Superior temporal gyrus (tissue), 1 donor: ENCODE measurements at regions not wholly inside any gene's neighbourhood (a gene's known extent, or its start where the extent isn't known, plus 50 kb on each side); places are given as distances from the start of the nearest gene placed in this dataset.

Experiments used
- DNase-seq: peaks from one replicate; pipeline ENCODE4 v3.0.0-alpha.2; 2016; ENCODE audit errors: extremely low spot score

DNA sequence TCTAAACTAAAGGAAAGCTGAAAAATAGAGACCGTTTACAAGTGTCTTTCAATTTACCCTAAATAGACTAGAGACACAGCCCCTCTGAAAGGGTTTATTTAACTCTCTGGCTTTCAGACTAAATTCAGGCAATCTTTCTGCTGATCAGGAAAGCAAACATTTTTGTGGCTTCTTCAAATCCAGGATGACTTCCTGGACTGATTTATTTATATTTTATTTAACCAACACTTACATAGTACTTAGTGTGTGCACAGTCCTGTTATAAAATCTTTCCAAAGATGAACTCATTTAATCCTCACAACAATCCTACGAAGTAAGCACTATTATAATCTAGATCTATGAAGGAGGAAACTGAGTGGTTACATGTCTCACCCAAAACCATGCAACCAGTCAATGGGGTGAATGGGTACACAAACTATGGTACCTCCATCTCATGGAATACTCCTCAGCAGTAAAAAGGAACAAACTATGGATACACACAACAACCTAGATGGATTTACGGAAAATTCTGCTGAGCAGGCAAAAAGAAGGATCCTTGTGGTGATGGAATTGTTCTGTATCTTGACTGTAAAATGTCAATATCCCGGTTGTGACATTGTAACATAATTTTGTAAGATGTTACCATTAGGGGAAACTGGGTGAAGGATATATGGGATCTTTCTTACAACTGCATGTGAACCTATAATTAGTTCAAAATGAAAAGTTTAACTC, 64.1 kb upstream of the MAMLD1 start:
- no peak for DNase-seq

DNA sequence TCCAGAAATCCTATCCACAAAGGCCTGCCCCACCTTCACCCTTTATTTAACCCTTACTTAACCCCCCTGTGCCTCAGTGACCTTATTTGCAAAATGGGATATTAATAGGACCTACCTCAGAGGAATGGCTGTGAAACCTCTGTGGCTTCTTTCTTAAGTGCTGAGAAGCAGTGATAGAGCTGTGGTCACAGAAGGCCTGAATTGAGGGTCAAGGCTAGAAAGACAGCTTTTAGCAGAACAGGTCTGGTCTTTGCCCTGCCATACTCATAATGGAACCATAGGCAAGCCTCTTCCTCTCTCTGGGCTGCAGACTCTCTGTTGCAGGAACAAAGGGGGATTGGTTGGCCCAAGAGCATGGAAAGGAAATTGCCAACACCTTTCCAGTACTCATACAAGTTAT, 63.5 kb upstream of the MAMLD1 start:
- DNase-seq = no peak

- no peak for DNase-seq
These were observed 59.6 kb upstream of the MAMLD1 start for GRCh38 chrX:150303386-150304097.

GRCh38 chrX:150306002-150306401, 57.1 kb upstream of the MAMLD1 start:
- no peak for DNase-seq

DNA sequence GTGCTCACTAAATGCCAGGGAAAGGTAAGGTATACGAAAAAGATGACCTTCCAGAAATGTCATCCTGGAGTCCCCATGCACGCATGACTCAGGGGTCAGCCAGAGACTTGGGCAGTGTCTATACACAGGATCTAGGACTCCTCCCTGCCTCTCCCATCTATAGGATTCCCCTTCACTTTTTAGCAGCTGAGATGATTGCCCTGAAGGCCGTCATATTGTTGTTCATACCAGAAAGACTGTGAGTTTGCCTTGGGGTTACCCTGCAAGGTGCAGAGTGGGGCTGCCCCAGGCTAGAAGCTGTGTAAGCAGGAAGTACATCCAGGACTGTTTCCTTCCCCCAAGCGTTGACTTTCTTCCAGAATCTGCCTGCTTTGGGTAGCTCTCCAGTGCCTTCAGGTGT, 55.1 kb upstream of the MAMLD1 start:
- DNase-seq = no peak

DNA sequence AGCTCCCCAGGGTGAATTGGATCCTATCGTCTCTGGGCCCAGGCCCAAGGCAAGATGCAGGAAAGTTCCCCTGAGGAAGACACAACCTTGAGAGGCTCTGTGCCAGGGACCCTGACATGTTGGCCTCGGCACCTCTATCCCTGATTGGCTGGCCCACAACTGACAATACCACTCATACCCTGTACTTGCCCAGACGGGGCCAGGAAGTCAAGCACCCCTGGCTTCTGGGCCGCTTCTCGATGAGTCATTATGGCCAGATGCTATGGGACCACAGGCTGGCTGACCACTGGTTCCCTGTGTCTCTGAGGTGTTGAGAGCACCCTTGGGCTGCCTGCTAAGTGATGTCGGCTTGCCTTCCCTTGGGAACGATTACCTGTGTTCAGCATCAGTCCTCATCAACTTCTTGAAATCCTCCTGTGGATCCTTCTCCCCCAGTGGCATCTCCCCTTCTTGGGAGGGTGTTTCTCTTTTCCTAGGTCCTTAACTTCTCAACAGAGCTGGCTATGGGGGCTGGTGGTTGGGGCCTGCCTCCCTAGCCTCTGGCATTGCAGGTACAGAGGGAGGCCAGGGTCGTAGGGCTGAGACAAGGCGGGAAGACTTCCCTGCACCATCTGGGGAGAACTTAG, 54.5 kb upstream of the MAMLD1 start:
- no peak for DNase-seq

- DNase-seq = no peak
These were observed 52.7 kb upstream of the MAMLD1 start for GRCh38 chrX:150310417-150310816.

- DNase-seq = no peak
These were observed 52.2 kb upstream of the MAMLD1 start for GRCh38 chrX:150310881-150311280.

- DNase-seq = no peak
These were observed 50.2 kb upstream of the MAMLD1 start for GRCh38 chrX:150312931-150313330.
